Transverse colon (tissue), 4 donors: ENCODE measurements at regions not wholly inside any gene's neighbourhood (a gene's known extent, or its start where the extent isn't known, plus 50 kb on each side); places are given as distances from the start of the nearest gene placed in this dataset.

ENCODE experiments used
- DNase-seq: peaks from one replicate; pipeline ENCODE4 v3.0.0-alpha.2; 2019
- H3K27ac ChIP-seq, 4 donors: fragments of 200-600 bp; sonication (generic); 2 replicates each; pipeline ENCODE4 v1.5.1; 2016 to 2018; ENCODE audit warnings: inconsistent platforms in 4 of 4
- H3K27me3 ChIP-seq: fragments of 200-600 bp; sonication (generic); 2 replicates; pipeline ENCODE4 v1.5.1; 2017; ENCODE audit warnings: inconsistent platforms
- H3K36me3 ChIP-seq, 4 donors: fragments of 200-600 bp; sonication (generic); 2 replicates each; pipeline ENCODE4 v1.5.1; 2017 to 2019; ENCODE audit warnings: inconsistent platforms in 4 of 4
- H3K4me1 ChIP-seq, 4 donors: fragments of 200-600 bp; sonication (generic); 2 replicates each; pipeline ENCODE4 v1.5.1; 2017 to 2020; ENCODE audit warnings: inconsistent platforms in 4 of 4
- H3K4me3 ChIP-seq, 4 donors: fragments of 200-600 bp; sonication (generic); 1 replicate in 1 of 4; 2 replicates in 3 of 4; pipeline versions ENCODE4 v1.5.1 to v1.6.1; 2017 to 2019; ENCODE audit warnings: inconsistent platforms in 4 of 4
- H3K9me3 ChIP-seq, 2 donors: fragments of 200-600 bp; sonication (generic); 2 replicates each; pipeline ENCODE4 v1.5.1; 2017 to 2019; ENCODE audit warnings: inconsistent platforms in 2 of 2
- EP300 ChIP-seq: sonication (generic); formaldehyde crosslinking; IDR thresholded peaks from one replicate; pipeline ENCODE4 v1.6.1; 2017; ENCODE audit warnings: antibody characterized with exemption, low read depth
- POLR2A ChIP-seq: fragments of 450-650 bp; IDR thresholded peaks from one replicate; pipeline ENCODE4 v1.6.1; 2016; ENCODE audit warnings: antibody characterized with exemption, mild to moderate bottlenecking, moderate library complexity
- POLR2AphosphoS5 ChIP-seq, 3 donors: sonication (generic); formaldehyde crosslinking; IDR thresholded peaks; one replicate each; pipeline ENCODE4 v1.6.1; 2016; ENCODE audit warnings: antibody characterized with exemption in 3 of 3
- WGBS, 2 donors: methylation state at CpG; one replicate each; pipeline ENCODE4 v1.1.5; 2018; ENCODE audit warnings: low coverage in 1 of 2; 5-methylcytosine and 5-hydroxymethylcytosine counted together
- in situ Hi-C, 4 donors: fragments of 200-750 bp; cut with MboI; loops; one replicate each; pipeline versions ENCODE4 v1.15.0 to v1.15.1; 2017; ENCODE audit warnings: low sequenced_read_pairs in 3 of 4, low pct_ligation_motif_present in 1 of 4, low pct_unique_long_range_greater_than_20kb in 1 of 4
- intact Hi-C: fragments of 100-400 bp; cut with DNase I; formaldehyde crosslinking; loops from one replicate; pipeline ENCODE4 v1.15.1; 2023; ENCODE audit warnings: low total_unique reads
- TF ChIP-seq, protein P1 (sequence below), 5 experiments: fragments of 200-600 bp in 3 of 5; fragments of 450-650 bp in 2 of 5; sonication (generic) in 3 of 5; IDR thresholded peaks; 1 replicate in 2 of 5; 2 replicates in 3 of 5; pipeline ENCODE4 v1.5.1; 2016 to 2017; ENCODE audit warnings: antibody characterized with exemption in 5 of 5, inconsistent platforms in 3 of 5, mild to moderate bottlenecking in 2 of 5, moderate library complexity in 1 of 5

DNA sequence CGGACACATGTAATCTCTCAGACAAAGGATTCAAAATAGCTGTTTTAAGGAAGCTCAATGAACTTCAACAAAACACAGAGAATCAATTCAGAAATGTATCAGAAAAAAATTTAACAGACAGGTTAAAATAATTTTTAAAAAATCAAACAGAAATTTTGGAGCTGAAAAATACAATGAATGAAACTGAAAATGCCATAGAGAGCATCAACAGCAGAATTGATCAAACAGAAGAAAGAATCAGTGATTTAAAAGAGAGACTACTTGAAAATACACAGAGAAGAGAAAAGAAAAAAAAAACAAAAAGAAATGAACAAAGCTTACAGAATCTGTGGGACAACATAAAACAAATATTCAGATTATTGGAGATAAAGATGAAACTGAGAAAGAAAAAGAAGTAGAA lies 118.8 kb upstream of the GYPA start:
- Histone ChIP-seq H3K9me3 (no peaks in the 10 kb centered on the region), H3K27me3 (no peaks in the 10 kb centered on the region), H3K27ac (no peak overlapping the region), H3K4me1 (no peaks in the 10 kb centered on the region), H3K4me3 (no peak overlapping the region), H3K36me3 (no peaks in the 10 kb centered on the region)
- DNase-seq, result no peak
- TF ChIP-seq EP300 (no peak), POLR2AphosphoS5 (IDR thresholded peaks at IDR 0.05) (no peak), POLR2A (no peak)
- TF ChIP-seq, protein P1, sequence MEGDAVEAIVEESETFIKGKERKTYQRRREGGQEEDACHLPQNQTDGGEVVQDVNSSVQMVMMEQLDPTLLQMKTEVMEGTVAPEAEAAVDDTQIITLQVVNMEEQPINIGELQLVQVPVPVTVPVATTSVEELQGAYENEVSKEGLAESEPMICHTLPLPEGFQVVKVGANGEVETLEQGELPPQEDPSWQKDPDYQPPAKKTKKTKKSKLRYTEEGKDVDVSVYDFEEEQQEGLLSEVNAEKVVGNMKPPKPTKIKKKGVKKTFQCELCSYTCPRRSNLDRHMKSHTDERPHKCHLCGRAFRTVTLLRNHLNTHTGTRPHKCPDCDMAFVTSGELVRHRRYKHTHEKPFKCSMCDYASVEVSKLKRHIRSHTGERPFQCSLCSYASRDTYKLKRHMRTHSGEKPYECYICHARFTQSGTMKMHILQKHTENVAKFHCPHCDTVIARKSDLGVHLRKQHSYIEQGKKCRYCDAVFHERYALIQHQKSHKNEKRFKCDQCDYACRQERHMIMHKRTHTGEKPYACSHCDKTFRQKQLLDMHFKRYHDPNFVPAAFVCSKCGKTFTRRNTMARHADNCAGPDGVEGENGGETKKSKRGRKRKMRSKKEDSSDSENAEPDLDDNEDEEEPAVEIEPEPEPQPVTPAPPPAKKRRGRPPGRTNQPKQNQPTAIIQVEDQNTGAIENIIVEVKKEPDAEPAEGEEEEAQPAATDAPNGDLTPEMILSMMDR (IDR thresholded peaks at IDR 0.05), result no peak
- intact Hi-C loops, result no loop called here
- in situ Hi-C loops, result no loop called here
- whole genome bisulfite sequencing, 2 donors, result 100% methylated on average over 1 of the region's 1 CpG

DNA sequence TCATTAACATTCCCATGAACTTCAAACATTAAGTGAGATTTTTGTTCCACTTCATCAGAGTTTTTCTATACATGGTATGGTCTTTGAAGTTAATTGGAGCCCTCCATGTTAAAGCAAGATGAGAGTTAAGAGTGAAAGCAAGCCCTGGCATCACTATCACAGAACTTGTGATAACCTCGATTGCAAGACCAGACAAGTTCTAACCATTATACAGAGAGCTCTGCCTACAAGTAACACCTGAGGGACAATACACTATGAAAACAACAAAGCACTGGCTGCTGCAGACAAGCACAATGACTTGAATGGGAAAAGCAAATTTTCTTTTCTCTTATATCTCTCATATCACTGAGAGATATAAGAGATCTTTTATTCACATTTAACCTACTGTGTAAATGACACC lies 126.6 kb upstream of the GYPA start:
- WGBS, 2 donors, result 68% methylated on average over 1 of the region's 1 CpG; no CpG with 5 or more reads in 1 of the 2 donors
- intact Hi-C loops, result no loop called here

DNA sequence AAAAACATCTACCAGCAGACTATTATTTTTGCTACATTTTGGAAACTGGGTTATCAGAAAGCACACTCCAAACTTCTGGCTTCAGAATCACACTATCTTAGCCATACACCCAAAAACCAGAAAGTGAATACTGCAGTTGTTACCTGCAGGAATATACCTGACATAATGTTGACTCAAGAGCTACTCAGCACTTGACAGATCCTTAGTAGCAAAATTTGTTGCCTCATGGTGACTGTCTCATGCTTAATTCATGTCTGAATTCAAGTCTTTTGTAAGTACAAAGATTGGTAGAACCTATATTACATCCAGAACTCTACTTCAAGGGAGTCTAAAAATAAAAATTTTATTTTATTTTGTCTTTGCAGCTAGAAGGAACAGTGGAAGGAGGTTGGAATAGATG lies 140.2 kb upstream of the GYPA start:
- no peak for DNase-seq
- in situ Hi-C loops, result no loop called here
- Histone ChIP-seq H3K4me3 (no peak overlapping the region), H3K36me3 (no peaks in the 10 kb centered on the region), H3K9me3 (no peaks in the 10 kb centered on the region), H3K27me3 (no peaks in the 10 kb centered on the region), H3K4me1 (no peaks in the 10 kb centered on the region), H3K27ac (no peak overlapping the region)
- TF ChIP-seq EP300 (no peak), POLR2A (no peak), POLR2AphosphoS5 (IDR thresholded peaks at IDR 0.05) (no peak)
- TF ChIP-seq, protein P1 (IDR thresholded peaks at IDR 0.05), result no peak
- intact Hi-C loops, result no loop called here

More for the DNA sequence above, 126.6 kb upstream of the GYPA start:
- DNase-seq, result no peak
- in situ Hi-C loops, result no loop called here
- no peaks in the 10 kb centered on the region for H3K36me3 ChIP-seq
- TF ChIP-seq EP300 (no peak), POLR2A (no peak), POLR2AphosphoS5 (IDR thresholded peaks at IDR 0.05) (no peak)
- TF ChIP-seq, protein P1 (IDR thresholded peaks at IDR 0.05), result no peak
- H3K27me3 ChIP-seq, result no peaks in the 10 kb centered on the region
- H3K4me1 ChIP-seq, result no peaks in the 10 kb centered on the region
- H3K9me3 ChIP-seq, result no peaks in the 10 kb centered on the region
- H3K4me3 ChIP-seq, result no peak overlapping the region
- no peak overlapping the region for H3K27ac ChIP-seq

DNA sequence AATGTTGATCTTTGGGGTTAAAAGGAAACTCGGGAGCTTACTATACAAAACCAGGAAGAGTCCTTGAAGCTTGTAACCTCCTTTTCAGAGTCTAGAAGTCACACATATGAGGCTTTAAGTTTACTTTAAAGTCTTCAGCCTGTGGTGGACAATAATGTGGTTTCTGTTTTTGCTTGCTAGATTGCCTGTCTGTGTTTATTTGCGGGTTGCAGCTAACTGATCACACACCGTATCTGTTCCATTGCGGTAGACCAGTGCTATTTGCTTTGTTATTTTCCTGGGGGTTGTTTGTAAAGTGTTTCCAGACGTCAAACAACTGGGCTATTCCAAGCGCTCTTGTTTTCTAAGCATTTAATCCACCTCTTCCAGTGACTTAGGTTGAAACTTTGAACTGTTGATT lies 143.0 kb upstream of the GYPA start:
- intact Hi-C loops (no loop called here), in situ Hi-C loops (no loop called here)
- WGBS, 2 donors, result 42 to 45% methylated on average over 6 of the region's 6 CpGs
- H3K4me3 ChIP-seq, result no peak overlapping the region
- H3K27me3 ChIP-seq, result no peaks in the 10 kb centered on the region
- no peak for TF ChIP-seq POLR2A
- TF ChIP-seq, protein P1 (IDR thresholded peaks at IDR 0.05), result no peak
- no peak for TF ChIP-seq EP300
- H3K9me3 ChIP-seq, result no peaks in the 10 kb centered on the region
- H3K36me3 ChIP-seq, result no peaks in the 10 kb centered on the region
- no peak for DNase-seq
- no peak overlapping the region for H3K27ac ChIP-seq
- no peaks in the 10 kb centered on the region for H3K4me1 ChIP-seq
